ENCODE measurements at regions not wholly inside any gene's neighbourhood (a gene's known extent, or its start where the extent isn't known, plus 50 kb on each side); places are given as distances from the start of the nearest gene placed in this dataset.

DNA sequence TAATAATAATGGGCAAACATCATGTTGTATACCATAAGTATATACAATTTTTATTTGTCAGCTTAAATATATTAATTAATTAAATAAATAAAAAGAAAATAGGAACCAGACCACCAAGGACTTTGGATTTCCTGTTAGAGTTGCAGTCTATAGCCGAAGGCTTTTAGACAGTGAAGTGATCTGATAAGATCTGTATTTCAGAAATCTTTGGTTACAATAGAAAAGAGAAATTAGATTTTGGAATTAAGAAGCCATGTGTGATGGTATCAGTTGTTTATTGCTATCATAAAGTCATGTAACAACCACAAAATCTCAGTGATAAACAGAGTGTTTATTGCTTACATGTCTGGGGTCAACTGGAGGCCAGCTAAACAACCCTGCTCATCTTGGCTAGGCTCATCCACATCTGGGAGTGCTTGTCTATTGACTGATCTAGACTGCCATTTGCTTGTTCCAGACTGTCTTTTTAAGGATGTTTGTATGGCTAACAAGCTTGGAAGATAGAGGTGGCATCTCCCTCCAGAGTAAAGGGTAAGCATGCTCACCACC, 142.1 kb upstream of the USP9X start:
- no peak for DNase-seq (ENCODE audit: low spot score)
- Histone ChIP-seq H3K36me3 (ENCODE audit: insufficient read depth, low read length) (no peaks in the 10 kb centered on the region), H3K79me2 (ENCODE audit: insufficient read depth, low read depth, low read length) (no peaks in the 10 kb centered on the region), H3K9me3 (ENCODE audit: low read length) (no peaks in the 10 kb centered on the region), H3K9me2 (ENCODE audit: insufficient read depth, low read length) (no peaks in the 10 kb centered on the region), H3K4me2 (ENCODE audit: low read length) (no peak overlapping the region), H3K4me1 (ENCODE audit: insufficient read depth, low read length, poor library complexity, severe bottlenecking) (no peaks in the 10 kb centered on the region), H3K27ac (ENCODE audit: low read depth, low read length, poor library complexity, severe bottlenecking) (no peak overlapping the region), H2AFZ (ENCODE audit: low read length) (no peak overlapping the region), H4K20me1 (ENCODE audit: insufficient read depth, low read length) (no peaks in the 10 kb centered on the region), H3K4me3 (ENCODE audit: low read depth, low read length, poor library complexity, severe bottlenecking) (no peak overlapping the region)
- CTCF ChIA-PET (ENCODE audit: unreplicated experiment): no interaction called here
- TF ChIP-seq EZH2phosphoT487 (IDR thresholded peaks at IDR 0.05; ENCODE audit: borderline replicate concordance, low read depth, low read length): no peak
- TF ChIP-seq, protein P1, sequence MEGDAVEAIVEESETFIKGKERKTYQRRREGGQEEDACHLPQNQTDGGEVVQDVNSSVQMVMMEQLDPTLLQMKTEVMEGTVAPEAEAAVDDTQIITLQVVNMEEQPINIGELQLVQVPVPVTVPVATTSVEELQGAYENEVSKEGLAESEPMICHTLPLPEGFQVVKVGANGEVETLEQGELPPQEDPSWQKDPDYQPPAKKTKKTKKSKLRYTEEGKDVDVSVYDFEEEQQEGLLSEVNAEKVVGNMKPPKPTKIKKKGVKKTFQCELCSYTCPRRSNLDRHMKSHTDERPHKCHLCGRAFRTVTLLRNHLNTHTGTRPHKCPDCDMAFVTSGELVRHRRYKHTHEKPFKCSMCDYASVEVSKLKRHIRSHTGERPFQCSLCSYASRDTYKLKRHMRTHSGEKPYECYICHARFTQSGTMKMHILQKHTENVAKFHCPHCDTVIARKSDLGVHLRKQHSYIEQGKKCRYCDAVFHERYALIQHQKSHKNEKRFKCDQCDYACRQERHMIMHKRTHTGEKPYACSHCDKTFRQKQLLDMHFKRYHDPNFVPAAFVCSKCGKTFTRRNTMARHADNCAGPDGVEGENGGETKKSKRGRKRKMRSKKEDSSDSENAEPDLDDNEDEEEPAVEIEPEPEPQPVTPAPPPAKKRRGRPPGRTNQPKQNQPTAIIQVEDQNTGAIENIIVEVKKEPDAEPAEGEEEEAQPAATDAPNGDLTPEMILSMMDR (conservative IDR thresholded peaks at IDR 0.05; ENCODE audit: low read length): no peak
- POLR2A ChIA-PET: interaction anchor here (0.6 kb wide), 2 partner anchors 26 to 212 kb away, joined by 3 to 4 read pairs; no protein-coding TSS in a partner anchor
- no TSS peak for BruUV-seq (replicated peaks)
- intact Hi-C loops (cut with micrococcal nuclease; ENCODE audit: unreplicated experiment): no loop called here

DNA sequence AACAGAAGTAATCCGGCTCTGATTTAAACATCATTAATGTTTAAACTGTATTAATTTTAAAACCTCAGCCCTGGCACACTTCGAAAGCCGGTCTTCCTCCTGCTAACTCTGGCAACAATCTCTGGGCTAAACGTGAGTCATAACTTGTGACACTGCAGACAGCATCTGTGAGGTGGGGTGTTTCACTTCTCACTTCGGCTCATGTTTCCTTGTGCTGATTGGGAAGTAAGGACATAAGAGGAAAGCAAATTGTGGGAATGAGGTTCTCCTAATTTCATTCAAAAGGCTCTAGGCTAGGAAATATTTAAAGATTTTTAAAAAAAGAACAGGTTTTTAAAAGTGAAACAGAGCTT, 139.9 kb upstream of the USP9X start:
- Histone ChIP-seq H3K4me2 (ENCODE audit: low read length) (no peak overlapping the region), H2AFZ (ENCODE audit: low read length) (no peak overlapping the region)
- POLR2A ChIA-PET: no interaction called here

DNA sequence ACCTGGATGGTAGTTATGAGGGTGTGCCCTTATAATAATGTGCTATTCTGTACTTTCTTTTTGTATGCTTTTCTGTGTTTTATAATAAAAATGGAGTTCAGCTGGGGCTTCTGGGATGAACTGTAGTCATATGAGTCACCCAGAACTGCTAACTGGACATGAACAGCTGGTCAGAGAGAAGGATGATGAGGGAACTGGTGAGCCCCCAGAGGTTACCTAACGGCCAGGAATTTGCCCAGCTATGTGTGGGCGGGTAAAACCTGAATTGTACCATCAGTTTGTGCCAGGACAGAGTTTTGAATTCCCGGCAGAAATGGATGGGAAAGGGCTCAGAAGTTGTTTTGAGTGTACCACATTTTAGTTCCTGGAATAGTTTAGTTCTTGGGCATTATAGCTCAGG, 138.0 kb upstream of the USP9X start:
- Histone ChIP-seq H2AFZ (ENCODE audit: low read length) (no peak overlapping the region), H3K36me3 (ENCODE audit: insufficient read depth, low read length) (no peaks in the 10 kb centered on the region), H3K9me2 (ENCODE audit: insufficient read depth, low read length) (no peaks in the 10 kb centered on the region), H3K9me3 (ENCODE audit: low read length) (no peaks in the 10 kb centered on the region), H3K4me3 (ENCODE audit: low read depth, low read length, poor library complexity, severe bottlenecking) (no peak overlapping the region), H4K20me1 (ENCODE audit: insufficient read depth, low read length) (no peaks in the 10 kb centered on the region), H3K79me2 (ENCODE audit: insufficient read depth, low read depth, low read length) (no peaks in the 10 kb centered on the region), H3K4me1 (ENCODE audit: insufficient read depth, low read length, poor library complexity, severe bottlenecking) (no peaks in the 10 kb centered on the region), H3K4me2 (ENCODE audit: low read length) (no peak overlapping the region), H3K27ac (ENCODE audit: low read depth, low read length, poor library complexity, severe bottlenecking) (no peak overlapping the region)
- intact Hi-C loops (cut with micrococcal nuclease; ENCODE audit: unreplicated experiment): no loop called here
- no peak for DNase-seq (ENCODE audit: low spot score)
- ChIA-PET CTCF (ENCODE audit: unreplicated experiment) (no interaction called here), POLR2A (interaction anchor here (1.3 kb wide), 1 partner anchor 9 kb away, joined by 3 read pairs; no protein-coding TSS in a partner anchor)
- TF ChIP-seq EZH2phosphoT487 (IDR thresholded peaks at IDR 0.05; ENCODE audit: borderline replicate concordance, low read depth, low read length): no peak
- TF ChIP-seq, protein P1 (conservative IDR thresholded peaks at IDR 0.05; ENCODE audit: low read length): no peak
- BruUV-seq (replicated peaks): no TSS peak

More for the DNA sequence above, 139.9 kb upstream of the USP9X start:
- Histone ChIP-seq H3K9me2 (ENCODE audit: insufficient read depth, low read length) (no peaks in the 10 kb centered on the region), H3K9me3 (ENCODE audit: low read length) (no peaks in the 10 kb centered on the region), H3K36me3 (ENCODE audit: insufficient read depth, low read length) (no peaks in the 10 kb centered on the region), H4K20me1 (ENCODE audit: insufficient read depth, low read length) (no peaks in the 10 kb centered on the region), H3K4me3 (ENCODE audit: low read depth, low read length, poor library complexity, severe bottlenecking) (no peak overlapping the region), H3K79me2 (ENCODE audit: insufficient read depth, low read depth, low read length) (no peaks in the 10 kb centered on the region), H3K27ac (ENCODE audit: low read depth, low read length, poor library complexity, severe bottlenecking) (no peak overlapping the region), H3K4me1 (ENCODE audit: insufficient read depth, low read length, poor library complexity, severe bottlenecking) (no peaks in the 10 kb centered on the region)
- TF ChIP-seq EZH2phosphoT487 (IDR thresholded peaks at IDR 0.05; ENCODE audit: borderline replicate concordance, low read depth, low read length): no peak
- TF ChIP-seq, protein P1 (conservative IDR thresholded peaks at IDR 0.05; ENCODE audit: low read length): no peak
- BruUV-seq (replicated peaks): no TSS peak
- intact Hi-C loops (cut with micrococcal nuclease; ENCODE audit: unreplicated experiment): no loop called here
- DNase-seq (ENCODE audit: low spot score): no peak
- CTCF ChIA-PET (ENCODE audit: unreplicated experiment): no interaction called here

All from OCI-LY7 (cell line).